ENCODE measurements at regions not wholly inside any gene's neighbourhood (a gene's known extent, or its start where the extent isn't known, plus 50 kb on each side); places are given as distances from the start of the nearest gene placed in this dataset.

DNA sequence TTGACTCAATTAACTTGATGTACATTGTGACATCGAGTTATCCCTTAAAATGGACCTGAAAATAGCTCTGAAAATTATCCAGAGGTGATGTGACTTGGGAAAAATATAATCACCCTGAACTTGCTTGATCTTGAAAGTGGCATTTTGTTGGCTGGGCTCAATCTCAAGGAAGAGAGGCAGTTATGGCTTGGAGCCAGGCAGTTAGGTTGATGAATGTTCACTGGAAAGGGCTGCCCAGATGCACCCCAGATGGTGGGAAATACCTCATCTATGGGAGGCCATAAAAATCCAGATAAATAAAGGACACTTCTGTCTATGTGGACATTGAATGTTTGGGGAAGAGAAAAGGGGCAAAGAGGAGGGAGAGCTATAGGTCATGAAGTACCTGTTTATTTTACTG lies 55.7 kb upstream of the OR5AN1 start:
- no peak for DNase-seq

- no peak for DNase-seq
Measured at GRCh38 chr11:59295435-59295834, 63.3 kb upstream of the OR5AN1 start.

DNA sequence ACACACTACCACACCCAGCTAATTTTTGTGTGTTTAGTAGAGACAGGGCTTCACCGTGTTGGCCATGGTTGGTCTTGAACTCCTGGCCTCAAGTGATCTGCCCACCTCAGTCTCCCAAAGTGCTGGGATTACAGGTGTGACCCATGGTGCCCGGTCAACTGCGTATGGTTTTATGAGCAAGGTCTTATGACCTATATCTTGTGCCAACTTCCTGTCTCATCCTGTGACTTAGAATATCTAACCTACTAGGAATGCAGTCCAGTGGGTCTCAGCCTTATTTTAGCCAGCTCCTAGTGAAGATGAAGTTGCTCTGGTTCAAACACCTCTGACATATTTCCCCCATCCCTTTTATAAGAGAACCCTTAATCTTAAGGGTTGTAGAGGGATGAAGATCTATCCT lies 66.1 kb upstream of the OR5AN1 start:
- no peak for DNase-seq

DNA sequence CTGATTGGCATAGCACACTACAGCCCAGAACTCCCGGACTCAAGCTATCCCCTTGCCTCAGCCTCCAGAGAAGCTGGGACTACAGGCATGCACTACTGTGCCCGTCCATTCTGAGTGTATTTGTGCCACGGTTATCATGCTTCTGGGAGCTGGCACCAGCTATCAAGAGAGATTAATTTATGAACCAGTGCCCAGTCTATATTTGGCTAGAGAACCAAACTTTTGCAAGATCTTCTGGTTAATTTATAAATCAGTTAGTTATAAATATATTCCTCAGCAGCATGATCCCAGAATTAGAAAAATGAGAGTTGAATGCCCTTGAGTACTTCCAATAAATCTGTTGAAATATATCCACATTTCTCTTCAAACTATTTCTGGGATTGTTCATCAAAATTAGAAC lies 67.5 kb upstream of the OR5AN1 start:
- no peak for DNase-seq

GRCh38 chr11:59289356-59290181 lies 69.1 kb upstream of the OR5AN1 start:
- no peak for DNase-seq

DNA sequence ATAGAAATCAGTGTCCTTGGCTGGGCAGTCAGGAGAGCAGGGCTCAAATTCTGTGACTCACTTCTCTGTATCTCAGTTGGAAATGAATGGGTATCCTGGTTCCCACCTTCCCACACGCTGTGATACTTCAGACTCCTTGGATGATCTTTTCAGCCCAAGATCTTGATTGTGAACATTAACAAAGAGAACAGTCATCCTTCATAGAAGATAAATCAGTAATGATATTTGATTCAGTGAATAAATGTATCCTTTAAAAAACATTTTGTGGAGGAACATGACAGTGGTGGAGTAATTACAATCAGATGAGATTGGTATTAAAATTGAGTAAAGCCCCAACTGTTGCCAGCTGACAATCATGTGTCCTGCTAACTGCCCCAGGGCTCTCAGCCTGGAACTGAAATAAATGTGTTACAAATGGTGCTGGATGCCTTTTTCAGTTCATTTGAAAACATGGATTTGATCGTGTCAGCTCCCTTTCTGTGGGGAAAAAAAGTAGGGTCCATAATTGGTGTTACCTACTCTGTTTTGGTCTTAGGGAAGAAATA lies 72.9 kb upstream of the OR5AN1 start:
- no peak for DNase-seq

DNA sequence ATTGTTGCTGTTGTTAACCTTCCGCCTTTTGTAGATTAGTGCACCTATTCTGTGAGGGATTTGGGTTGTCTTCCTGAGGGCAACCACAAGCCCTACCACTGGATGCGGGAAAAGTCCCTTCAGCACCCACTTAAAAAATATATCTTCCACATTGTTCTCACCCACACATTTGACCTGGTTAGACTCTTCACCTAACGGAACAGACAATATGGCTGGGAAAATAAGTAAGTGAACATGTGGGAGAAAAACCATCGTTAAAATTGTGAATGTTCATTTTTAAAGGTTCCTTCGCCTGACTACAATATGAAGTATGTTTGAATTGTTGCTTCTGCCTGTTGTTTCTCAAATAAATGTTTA lies 72.0 kb upstream of the MPEG1 start:
- DNase-seq: no peak

- DNase-seq: peak; percentile 51
Measured at GRCh38 chr11:59283825-59284772, 71.4 kb upstream of the MPEG1 start.

DNA sequence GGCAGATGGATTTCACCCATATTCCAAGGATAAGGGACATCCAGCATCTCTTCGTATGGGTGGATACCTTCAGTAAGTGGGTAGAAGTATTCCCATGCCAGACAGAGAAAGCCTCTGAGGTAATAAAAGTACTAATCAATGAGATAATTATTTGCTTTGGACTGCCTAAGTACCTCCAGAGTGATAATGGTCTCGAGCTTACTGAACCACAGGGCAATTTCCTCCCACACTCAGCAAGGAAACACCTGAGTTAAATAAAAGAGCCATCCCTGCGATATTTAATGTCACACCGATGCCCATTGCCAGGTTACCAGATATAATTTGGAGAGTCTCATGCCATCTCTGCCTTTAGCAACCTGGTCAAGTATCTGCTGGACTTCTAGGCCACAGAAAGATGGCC lies 70.6 kb upstream of the MPEG1 start:
- no peak for DNase-seq

- DNase-seq: no peak
Measured at GRCh38 chr11:59281177-59281576, 68.5 kb upstream of the MPEG1 start.

DNA sequence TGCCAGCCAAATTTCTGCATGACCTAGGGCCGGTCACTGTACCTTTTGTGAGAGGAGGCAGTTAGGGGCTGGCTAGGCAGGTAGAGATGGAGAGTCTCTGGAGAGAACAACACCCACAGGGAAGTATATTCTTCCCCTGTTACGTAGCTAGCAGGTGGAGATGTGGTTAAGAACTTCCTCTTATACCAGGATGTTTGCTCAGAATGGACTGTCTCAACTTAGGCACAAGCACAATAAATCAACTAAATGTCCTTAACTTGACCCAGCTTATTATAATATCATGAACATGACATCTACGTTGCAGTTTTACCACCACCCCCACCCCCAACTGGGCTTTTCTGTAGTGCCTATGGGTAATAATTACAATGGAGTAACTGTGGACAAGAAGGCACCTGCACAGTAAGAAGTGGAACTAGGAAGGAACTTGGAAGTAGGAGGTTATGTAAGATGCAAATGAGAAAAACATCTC lies 60.7 kb upstream of the MPEG1 start:
- DNase-seq: no peak

DNA sequence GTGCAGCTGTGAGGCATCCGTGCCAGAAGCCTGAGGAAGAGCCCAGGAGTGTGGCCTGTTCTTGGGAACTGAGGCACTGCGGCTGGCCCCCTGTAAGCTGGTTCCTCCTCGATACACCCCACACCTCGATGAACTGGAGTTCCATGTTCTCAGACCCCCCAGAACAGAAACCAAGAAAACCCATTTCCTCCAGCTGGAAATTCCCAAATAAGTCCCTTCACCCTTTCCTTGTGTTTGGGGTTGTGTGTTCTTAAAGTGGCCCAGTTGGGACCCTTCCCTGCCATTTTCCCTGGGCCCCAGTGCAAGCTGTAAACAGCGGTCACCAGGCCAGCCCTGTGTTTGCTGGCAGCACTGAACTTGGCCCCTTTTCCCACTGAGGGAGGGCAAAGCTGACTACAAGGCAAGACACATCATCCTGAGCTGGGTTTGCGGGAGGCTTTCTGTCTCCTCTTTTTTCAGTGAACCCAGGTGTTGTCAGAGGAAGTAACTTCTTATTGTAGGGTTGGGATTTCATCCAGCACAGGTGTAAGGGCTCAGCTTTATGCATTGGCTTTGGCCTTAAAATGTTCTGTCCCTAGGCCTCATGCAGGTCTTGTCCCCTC lies 60.1 kb upstream of the MPEG1 start:
- DNase-seq: no peak

- DNase-seq: no peak
Measured at GRCh38 chr11:59271811-59272327, 59.1 kb upstream of the MPEG1 start.

DNA sequence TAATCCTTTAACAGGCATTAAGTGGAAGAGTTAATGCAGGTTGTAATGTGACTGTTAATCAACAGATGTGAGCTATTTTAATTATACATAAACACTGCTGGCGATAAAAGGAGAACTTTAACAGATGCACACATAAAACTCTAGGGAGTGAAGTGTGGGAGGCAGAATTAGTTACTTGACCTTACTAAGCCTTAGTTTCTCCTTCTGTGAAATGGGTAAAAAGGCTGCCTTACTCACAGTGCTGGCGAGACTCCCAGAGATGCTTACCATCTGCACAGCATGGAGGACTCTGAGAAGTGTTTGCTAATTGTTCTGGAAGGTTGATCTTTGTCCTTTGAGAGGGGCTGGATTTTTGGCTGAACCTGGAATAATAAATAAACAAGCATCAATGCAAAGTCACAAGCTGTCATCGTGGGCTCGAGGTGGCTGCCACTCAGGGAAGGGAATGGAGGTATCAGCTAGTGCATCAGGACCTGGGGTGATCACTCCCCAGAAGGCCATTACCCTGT lies 58.6 kb upstream of the MPEG1 start:
- DNase-seq: no peak

DNA sequence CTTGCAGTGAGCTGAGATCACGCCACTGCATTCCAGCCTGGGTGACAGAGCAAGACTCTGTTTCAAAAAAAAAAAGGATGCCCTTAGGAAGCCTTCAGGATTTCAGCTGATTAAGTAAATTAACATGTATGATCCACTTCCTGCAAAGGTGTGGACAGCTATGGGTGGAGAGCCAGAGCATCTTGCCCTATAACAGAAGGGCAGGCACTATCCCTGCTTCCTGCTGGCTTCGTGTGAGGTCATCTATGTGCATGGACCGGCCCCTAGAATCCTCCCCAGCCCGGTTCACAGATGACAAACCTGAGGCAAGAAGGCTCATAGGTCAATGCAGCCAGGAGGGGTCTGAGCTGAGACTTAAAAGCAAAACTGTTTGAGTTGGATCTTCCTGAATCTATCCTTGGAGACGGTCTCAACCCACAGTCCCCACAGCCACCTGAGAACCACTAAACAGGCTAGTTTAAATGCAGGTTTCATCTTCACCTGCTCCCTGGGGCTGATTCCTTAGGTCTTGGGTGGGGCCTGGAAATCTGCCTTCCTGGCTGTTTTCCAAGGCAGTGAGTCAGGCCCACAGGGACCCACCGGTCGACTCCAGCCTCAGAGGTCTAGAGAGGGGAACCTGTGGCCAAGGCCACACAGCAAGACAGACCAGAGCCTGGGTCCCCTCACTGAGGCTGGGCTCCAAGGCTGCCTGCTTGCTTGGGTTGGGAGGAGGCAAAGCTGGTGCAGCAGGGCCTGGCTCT lies 55.2 kb upstream of the MPEG1 start:
- DNase-seq: no peak

DNA sequence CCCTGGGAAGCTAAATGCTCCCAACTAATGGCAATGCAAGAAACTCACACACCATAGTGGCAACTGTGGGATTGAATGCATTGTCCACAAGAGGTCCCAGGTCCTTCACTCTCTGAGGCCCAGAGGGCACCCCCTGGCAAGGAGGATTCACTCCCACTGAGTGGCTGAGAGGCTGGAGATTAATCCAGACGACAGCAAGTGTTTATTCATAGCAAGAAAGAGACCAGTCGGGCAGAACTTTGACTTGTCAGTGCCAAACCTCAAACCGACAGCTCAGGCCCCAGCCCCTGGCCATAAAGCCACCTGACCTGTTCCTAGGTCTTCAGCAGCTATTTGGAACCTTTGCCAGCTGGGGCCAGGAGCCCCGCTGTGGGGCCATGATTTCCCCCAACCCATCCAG lies 54.5 kb upstream of the MPEG1 start:
- DNase-seq: no peak

DNA sequence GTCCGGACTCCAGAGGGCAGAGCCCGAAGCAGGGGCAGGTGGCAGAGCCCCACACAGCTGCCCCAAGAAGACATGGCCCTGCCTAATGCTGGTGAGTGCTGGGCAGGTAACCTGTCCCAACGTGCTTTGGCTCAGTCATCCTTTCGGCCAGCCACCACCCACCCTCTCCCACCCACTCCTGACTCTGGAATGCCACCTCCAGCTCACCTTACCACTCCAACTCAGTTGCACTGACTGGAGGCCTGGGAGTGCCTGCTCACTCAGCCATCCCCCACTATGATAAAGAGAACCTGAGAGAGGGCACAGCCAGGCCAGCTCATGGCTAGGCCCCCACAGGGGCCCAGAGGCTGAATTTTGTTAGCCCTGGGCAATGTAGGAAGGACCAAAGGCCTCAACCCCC lies 53.8 kb upstream of the MPEG1 start:
- DNase-seq: no peak

DNA sequence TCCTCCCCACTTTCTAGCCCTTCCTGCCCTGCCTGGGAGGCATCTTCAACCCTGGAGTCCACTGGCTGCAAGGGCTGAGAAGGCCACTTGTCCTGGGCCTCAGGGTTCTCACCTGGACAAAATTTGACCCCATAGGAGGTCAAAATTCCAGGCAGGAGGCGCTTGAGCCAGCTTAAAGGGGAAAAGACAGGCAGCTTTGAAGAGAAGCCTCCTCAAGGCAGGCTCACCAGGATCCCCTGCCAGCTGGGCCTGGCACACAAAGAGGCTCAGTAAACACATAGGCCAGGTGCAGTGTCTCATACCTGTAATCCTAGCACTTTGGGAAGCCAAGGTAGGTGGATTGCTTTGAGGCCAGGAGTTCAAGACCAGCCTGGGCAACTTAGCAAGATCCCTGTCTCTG lies 53.0 kb upstream of the MPEG1 start:
- no peak for DNase-seq

DNA sequence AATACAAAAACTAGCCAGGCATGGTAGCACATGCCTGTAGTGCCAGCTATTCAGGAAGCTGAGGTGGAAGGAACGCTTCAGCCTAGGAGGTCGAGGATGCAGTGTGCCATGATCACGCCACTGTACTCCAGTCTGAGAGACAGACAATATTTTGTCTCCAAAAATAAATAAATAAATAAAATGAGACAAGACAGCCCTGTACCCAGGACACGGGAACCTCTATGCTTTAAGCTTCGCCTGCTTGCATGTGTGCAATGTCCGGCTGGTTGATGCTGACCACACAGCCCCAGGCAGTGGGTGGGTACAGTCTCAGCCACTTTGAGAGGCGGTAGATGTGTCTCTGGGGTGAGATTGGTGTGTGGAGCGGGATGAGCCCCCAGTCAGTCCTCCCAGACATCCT lies 52.0 kb upstream of the MPEG1 start:
- DNase-seq: no peak

DNA sequence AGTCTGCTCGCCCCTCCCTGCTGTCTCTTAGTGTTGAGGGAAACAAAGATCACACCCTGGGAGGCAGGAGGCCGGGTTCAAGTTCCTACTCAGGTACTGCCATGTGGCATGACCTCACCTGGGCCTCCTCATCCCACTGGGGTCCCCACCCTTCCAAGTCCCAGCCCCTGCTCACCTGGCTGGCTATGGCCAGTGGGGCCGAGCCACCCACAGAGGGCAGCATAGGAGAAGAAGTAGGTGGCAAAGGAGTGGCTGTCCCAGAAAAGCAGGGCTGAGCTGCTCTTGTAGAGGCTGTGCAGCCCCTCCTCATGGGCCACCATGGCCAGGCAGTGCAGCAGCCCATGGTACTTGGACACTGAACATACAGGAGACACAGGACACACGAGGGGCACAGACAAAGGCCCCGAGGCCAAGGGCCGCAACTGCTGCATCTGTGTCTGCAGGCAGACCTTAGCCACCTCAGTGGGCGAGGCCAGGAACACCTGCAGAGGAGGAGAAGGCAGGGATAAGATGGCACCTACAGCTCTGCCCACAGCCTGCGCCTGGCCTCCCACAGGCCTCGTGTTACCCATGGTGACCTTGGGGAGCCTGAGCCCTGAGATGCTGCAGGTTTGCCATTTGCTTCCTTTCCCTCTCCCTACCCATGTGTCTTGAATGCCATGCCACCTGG lies 50.6 kb upstream of the MPEG1 start:
- DNase-seq: no peak

All from activated CD4-positive, alpha-beta T cell treated with anti-CD3 and anti-CD28 coated beads for 48 hours (primary cell).